ENCODE measurements at regions not wholly inside any gene's neighbourhood (a gene's known extent, or its start where the extent isn't known, plus 50 kb on each side); places are given as distances from the start of the nearest gene placed in this dataset.

DNA sequence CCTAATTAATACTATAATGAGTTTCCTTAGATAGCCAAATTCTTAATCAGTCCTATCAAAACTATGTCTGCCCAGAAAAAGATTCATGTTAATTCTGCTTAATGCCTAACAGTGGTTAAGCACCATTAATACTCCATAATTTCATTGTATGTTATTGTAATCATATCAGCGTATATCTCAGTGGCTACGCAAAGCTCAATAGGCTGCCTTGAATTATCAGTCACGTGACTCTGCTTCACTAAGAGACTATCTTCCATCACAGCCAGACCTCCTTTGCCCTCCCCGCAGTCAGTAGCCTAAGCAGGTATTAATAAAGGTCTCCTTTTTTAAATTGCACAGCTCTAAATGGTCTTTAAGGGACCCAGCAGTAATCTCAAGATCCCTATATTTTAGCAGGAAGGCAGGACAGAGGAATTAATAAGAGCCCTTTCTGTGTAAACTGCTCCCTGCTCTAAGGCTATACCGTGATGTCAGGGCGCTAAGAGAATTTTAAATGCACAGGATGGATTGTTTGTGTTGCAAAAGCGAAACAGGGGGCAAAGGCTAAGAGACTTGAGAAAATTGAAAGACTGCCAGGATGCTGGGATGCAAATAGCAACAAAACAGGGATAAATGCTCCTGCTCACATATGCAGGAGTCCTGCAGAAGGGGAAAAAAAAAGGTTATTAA lies 215.6 kb upstream of the POU3F3 start:
- Histone ChIP-seq H3K27ac (ENCODE audit: low read depth, low read length) (no peak overlapping the region), H4K20me1 (ENCODE audit: low read depth, low read length) (no peaks in the 10 kb centered on the region), H3K9me3 (ENCODE audit: insufficient read depth, low read length) (no peaks in the 10 kb centered on the region), H2AFZ (ENCODE audit: low read depth, low read length, severe bottlenecking) (no peak overlapping the region), H3K9ac (ENCODE audit: low read length) (no peak overlapping the region), H3K4me3 (ENCODE audit: insufficient read depth, low read length, poor library complexity, severe bottlenecking) (no peak overlapping the region), H3F3A (ENCODE audit: insufficient read depth) (no peaks in the 10 kb centered on the region), H3K4me2 (ENCODE audit: low read depth, low read length, poor library complexity, severe bottlenecking) (no peak overlapping the region), H3K36me3 (ENCODE audit: low read length) (no peaks in the 10 kb centered on the region), H3K27me3 (ENCODE audit: low read length) (no peaks in the 10 kb centered on the region), H3K79me2 (ENCODE audit: insufficient read depth, low read length) (no peaks in the 10 kb centered on the region), H3K9me2 (replicated peaks; ENCODE audit: insufficient read depth, low read length) (no peaks in the 10 kb centered on the region)
- TF ChIP-seq, protein P1, sequence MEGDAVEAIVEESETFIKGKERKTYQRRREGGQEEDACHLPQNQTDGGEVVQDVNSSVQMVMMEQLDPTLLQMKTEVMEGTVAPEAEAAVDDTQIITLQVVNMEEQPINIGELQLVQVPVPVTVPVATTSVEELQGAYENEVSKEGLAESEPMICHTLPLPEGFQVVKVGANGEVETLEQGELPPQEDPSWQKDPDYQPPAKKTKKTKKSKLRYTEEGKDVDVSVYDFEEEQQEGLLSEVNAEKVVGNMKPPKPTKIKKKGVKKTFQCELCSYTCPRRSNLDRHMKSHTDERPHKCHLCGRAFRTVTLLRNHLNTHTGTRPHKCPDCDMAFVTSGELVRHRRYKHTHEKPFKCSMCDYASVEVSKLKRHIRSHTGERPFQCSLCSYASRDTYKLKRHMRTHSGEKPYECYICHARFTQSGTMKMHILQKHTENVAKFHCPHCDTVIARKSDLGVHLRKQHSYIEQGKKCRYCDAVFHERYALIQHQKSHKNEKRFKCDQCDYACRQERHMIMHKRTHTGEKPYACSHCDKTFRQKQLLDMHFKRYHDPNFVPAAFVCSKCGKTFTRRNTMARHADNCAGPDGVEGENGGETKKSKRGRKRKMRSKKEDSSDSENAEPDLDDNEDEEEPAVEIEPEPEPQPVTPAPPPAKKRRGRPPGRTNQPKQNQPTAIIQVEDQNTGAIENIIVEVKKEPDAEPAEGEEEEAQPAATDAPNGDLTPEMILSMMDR (IDR thresholded peaks at IDR 0.05; ENCODE audit: insufficient read depth, low read length, poor library complexity, severe bottlenecking) = no peak
- no peak for TF ChIP-seq EZH2phosphoT487 (conservative IDR thresholded peaks at IDR 0.05; ENCODE audit: low read length)

DNA sequence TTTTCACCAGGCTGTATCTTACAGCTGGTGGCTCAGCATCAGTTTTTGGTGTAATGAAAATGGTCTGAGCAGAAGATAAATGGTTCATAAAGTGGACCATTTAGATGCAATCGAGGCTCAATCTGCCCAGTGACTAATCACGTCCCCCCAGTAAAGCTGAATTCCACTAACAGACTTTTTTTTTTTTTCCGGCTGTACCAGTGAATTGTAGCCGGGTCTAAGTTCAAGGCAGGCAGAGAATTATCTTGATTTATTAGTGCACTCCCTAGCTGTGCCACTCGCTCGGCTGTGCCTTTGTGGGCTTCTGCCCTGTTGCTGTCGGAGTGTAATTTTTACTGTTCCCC lies 215.1 kb upstream of the POU3F3 start:
- Histone ChIP-seq H3K9ac (ENCODE audit: low read length) (no peak overlapping the region), H3K9me3 (ENCODE audit: insufficient read depth, low read length) (no peaks in the 10 kb centered on the region), H3K4me3 (ENCODE audit: insufficient read depth, low read length, poor library complexity, severe bottlenecking) (no peak overlapping the region), H3K36me3 (ENCODE audit: low read length) (no peaks in the 10 kb centered on the region), H3F3A (ENCODE audit: insufficient read depth) (no peaks in the 10 kb centered on the region), H2AFZ (ENCODE audit: low read depth, low read length, severe bottlenecking) (no peak overlapping the region), H3K9me2 (replicated peaks; ENCODE audit: insufficient read depth, low read length) (no peaks in the 10 kb centered on the region), H4K20me1 (ENCODE audit: low read depth, low read length) (no peaks in the 10 kb centered on the region), H3K27ac (ENCODE audit: low read depth, low read length) (no peak overlapping the region), H3K27me3 (ENCODE audit: low read length) (no peaks in the 10 kb centered on the region), H3K79me2 (ENCODE audit: insufficient read depth, low read length) (no peaks in the 10 kb centered on the region), H3K4me2 (ENCODE audit: low read depth, low read length, poor library complexity, severe bottlenecking) (no peak overlapping the region)
- no peak for TF ChIP-seq EZH2phosphoT487 (conservative IDR thresholded peaks at IDR 0.05; ENCODE audit: low read length)
- TF ChIP-seq, protein P1 (IDR thresholded peaks at IDR 0.05; ENCODE audit: insufficient read depth, low read length, poor library complexity, severe bottlenecking) = no peak

DNA sequence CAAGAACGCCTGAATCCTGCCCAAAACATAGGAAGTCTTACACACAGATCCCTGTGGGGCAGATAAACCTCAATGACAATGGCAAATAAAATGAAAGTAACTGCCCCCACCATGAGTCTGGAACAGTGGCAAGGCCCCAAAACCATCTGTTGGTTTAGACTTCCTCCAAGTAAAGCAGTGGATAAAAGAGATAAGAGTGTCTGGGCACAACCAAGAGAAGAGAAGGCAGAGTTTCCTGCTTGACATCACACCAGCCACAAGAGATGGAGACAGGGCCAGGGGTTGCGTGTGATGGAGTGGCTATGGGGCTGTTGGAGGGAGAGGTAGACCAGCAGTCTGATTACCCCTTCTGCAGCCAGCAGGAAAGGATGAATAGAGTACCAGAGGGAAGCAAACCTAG lies 212.1 kb upstream of the POU3F3 start:
- Histone ChIP-seq H3F3A (ENCODE audit: insufficient read depth) (no peaks in the 10 kb centered on the region), H3K4me2 (ENCODE audit: low read depth, low read length, poor library complexity, severe bottlenecking) (no peak overlapping the region), H3K9me3 (ENCODE audit: insufficient read depth, low read length) (no peaks in the 10 kb centered on the region), H3K9ac (ENCODE audit: low read length) (no peak overlapping the region), H3K36me3 (ENCODE audit: low read length) (no peaks in the 10 kb centered on the region), H3K4me3 (ENCODE audit: insufficient read depth, low read length, poor library complexity, severe bottlenecking) (no peak overlapping the region), H3K79me2 (ENCODE audit: insufficient read depth, low read length) (no peaks in the 10 kb centered on the region), H3K9me2 (replicated peaks; ENCODE audit: insufficient read depth, low read length) (no peaks in the 10 kb centered on the region), H3K27ac (ENCODE audit: low read depth, low read length) (no peak overlapping the region), H4K20me1 (ENCODE audit: low read depth, low read length) (no peaks in the 10 kb centered on the region), H3K27me3 (ENCODE audit: low read length) (no peaks in the 10 kb centered on the region), H2AFZ (ENCODE audit: low read depth, low read length, severe bottlenecking) (no peak overlapping the region)
- TF ChIP-seq EZH2phosphoT487 (conservative IDR thresholded peaks at IDR 0.05; ENCODE audit: low read length) = no peak
- TF ChIP-seq, protein P1 (IDR thresholded peaks at IDR 0.05; ENCODE audit: insufficient read depth, low read length, poor library complexity, severe bottlenecking) = no peak
